H1 (cell line): ENCODE measurements at regions not wholly inside any gene's neighbourhood (a gene's known extent, or its start where the extent isn't known, plus 50 kb on each side); places are given as distances from the start of the nearest gene placed in this dataset.

Source experiments
- CTCF ChIA-PET: fragments of 300-600 bp; sonication (Branson Sonifier 250); formaldehyde crosslinking; loops from one replicate; lab custom pipeline; 2021; ENCODE audit not compliant: partially characterized antibody; lab: Charles Lee
- POLR2A ChIA-PET: fragments of 300-600 bp; sonication (Branson Sonifier 250); formaldehyde crosslinking; loops from one replicate; lab custom pipeline; 2021; ENCODE audit warnings: inconsistent platforms; ENCODE audit not compliant: partially characterized antibody; lab: Charles Lee
- DNase-seq, 2 experiments: peaks; one replicate each; pipeline versions ENCODE4 v3.0.0 to v3.0.0-alpha.2; 2010 to 2022; ENCODE audit warnings: low spot score in 2 of 2, low read depth in 1 of 2, mixed read lengths in 1 of 2
- FAIRE-seq: peaks from 2 replicates; lab custom pipeline; 2011; peaks lifted over from hg19 to GRCh38; lab: Jason Lieb, UNC
- H2AFZ ChIP-seq: 2 replicates; pipeline ENCODE4 v1.8.1; 2012; ENCODE audit warnings: low read length, inconsistent platforms
- H2AK5ac ChIP-seq: 2 replicates; pipeline ENCODE4 v1.6.1; 2013; ENCODE audit warnings: low read depth, low read length
- H2BK120ac ChIP-seq: replicated peaks from 2 replicates; pipeline ENCODE3; 2013; ENCODE audit warnings: low read depth, low read length, inconsistent platforms
- H2BK12ac ChIP-seq: 2 replicates; pipeline ENCODE4 v1.6.1; 2013; ENCODE audit warnings: low read depth, low read length
- H2BK15ac ChIP-seq: 2 replicates; pipeline ENCODE4 v1.6.1; 2013; ENCODE audit warnings: low read length
- H2BK20ac ChIP-seq: 2 replicates; pipeline ENCODE4 v1.6.1; 2013; ENCODE audit warnings: low read length
- H2BK5ac ChIP-seq: 2 replicates; pipeline ENCODE4 v1.6.1; 2013; ENCODE audit warnings: low read depth, low read length
- H3K14ac ChIP-seq: 2 replicates; pipeline ENCODE4 v1.6.1; 2013; ENCODE audit warnings: inconsistent platforms; ENCODE audit not compliant: insufficient read length
- H3K18ac ChIP-seq: 2 replicates; pipeline ENCODE4 v1.6.1; 2013; ENCODE audit warnings: low read length; ENCODE audit errors: extremely low read depth
- H3K23ac ChIP-seq: 2 replicates; pipeline ENCODE4 v1.6.1; 2013; ENCODE audit warnings: inconsistent platforms; ENCODE audit not compliant: insufficient read length
- H3K23me2 ChIP-seq: 2 replicates; pipeline ENCODE4 v1.6.1; 2013; ENCODE audit warnings: low read depth, low read length
- H3K27ac ChIP-seq: 2 replicates; pipeline ENCODE4 v1.6.1; 2011; ENCODE audit warnings: low read depth, low read length, inconsistent platforms
- H3K27me3 ChIP-seq, 4 experiments: replicated peaks in 1 of 4; 1 replicate in 1 of 4; 2 replicates in 3 of 4; pipeline versions ENCODE4 v1.6.1 to v1.8.1; 2011 to 2013; ENCODE audit warnings: low read length in 3 of 4, mild to moderate bottlenecking in 3 of 4, inconsistent platforms in 2 of 4, mixed read lengths in 2 of 4, moderate library complexity in 1 of 4; ENCODE audit not compliant: control insufficient read depth in 3 of 4, insufficient read depth in 3 of 4; ENCODE audit errors: extremely low read depth in 1 of 4
- H3K36me3 ChIP-seq, 4 experiments: 2 replicates each; pipeline versions ENCODE4 v1.6.1 to v1.8.1; 2011 to 2013; ENCODE audit warnings: mild to moderate bottlenecking in 4 of 4, low read length in 3 of 4, moderate library complexity in 2 of 4, control low read depth in 1 of 4, inconsistent platforms in 1 of 4; ENCODE audit not compliant: insufficient read depth in 4 of 4, control insufficient read depth in 2 of 4
- H3K4ac ChIP-seq: replicated peaks from 2 replicates; pipeline ENCODE3; 2013; ENCODE audit warnings: low read length, low read depth, mixed read lengths, inconsistent platforms; ENCODE audit not compliant: insufficient read length
- H3K4me1 ChIP-seq, 4 experiments: replicated peaks in 1 of 4; 1 replicate in 1 of 4; 2 replicates in 3 of 4; pipeline versions ENCODE4 v1.6.1 to v1.8.1; 2011 to 2013; ENCODE audit warnings: low read length in 3 of 4, inconsistent platforms in 2 of 4, mixed read lengths in 1 of 4; ENCODE audit not compliant: insufficient read depth in 4 of 4, control insufficient read depth in 3 of 4
- H3K4me2 ChIP-seq, 2 experiments: 2 replicates each; pipeline versions ENCODE4 v1.6.1 to v1.8.1; 2011 to 2013; ENCODE audit warnings: low read depth in 2 of 2, low read length in 2 of 2, control low read depth in 1 of 2, inconsistent platforms in 1 of 2, mild to moderate bottlenecking in 1 of 2; ENCODE audit not compliant: insufficient read depth in 1 of 2
- H3K4me3 ChIP-seq, 4 experiments: fragments of 200-600, 300-600 bp in 1 of 4; sonication (generic), shearing (Covaris generic), sonication (Bioruptor Twin) in 1 of 4; 2 replicates each; pipeline versions ENCODE4 v1.5.1 to v1.8.1; 2011 to 2016; ENCODE audit warnings: low read length in 4 of 4, low read depth in 3 of 4, control low read depth in 2 of 4, inconsistent platforms in 2 of 4, mild to moderate bottlenecking in 2 of 4, mixed read lengths in 1 of 4, moderate library complexity in 1 of 4; ENCODE audit not compliant: insufficient read depth in 2 of 4; ENCODE audit errors: extremely low read depth in 1 of 4
- H3K56ac ChIP-seq: replicated peaks from 2 replicates; pipeline ENCODE3; 2013; ENCODE audit warnings: low read depth, mild to moderate bottlenecking, mixed read lengths, low read length, inconsistent platforms; ENCODE audit not compliant: insufficient read length
- H3K79me1 ChIP-seq: 2 replicates; pipeline ENCODE4 v1.6.1; 2013; ENCODE audit warnings: low read depth, low read length, control low read depth
- H3K79me2 ChIP-seq, 2 experiments: 2 replicates each; pipeline versions ENCODE4 v1.6.1 to v1.8.1; 2012 to 2013; ENCODE audit warnings: low read length in 2 of 2, mild to moderate bottlenecking in 2 of 2, inconsistent platforms in 1 of 2; ENCODE audit not compliant: insufficient read depth in 2 of 2, control insufficient read depth in 1 of 2
- H3K9ac ChIP-seq, 4 experiments: replicated peaks in 1 of 4; 1 replicate in 1 of 4; 2 replicates in 3 of 4; pipeline versions ENCODE4 v1.6.1 to v1.8.1; 2011 to 2013; ENCODE audit warnings: low read depth in 3 of 4, low read length in 3 of 4, control low read depth in 2 of 4, mild to moderate bottlenecking in 2 of 4, moderate library complexity in 2 of 4, inconsistent platforms in 1 of 4; ENCODE audit errors: extremely low read depth in 1 of 4
- H3K9me3 ChIP-seq, 2 experiments: 2 replicates each; pipeline versions ENCODE4 v1.6.1 to v1.8.1; 2012 to 2013; ENCODE audit warnings: mild to moderate bottlenecking in 2 of 2, moderate library complexity in 2 of 2, control low read depth in 1 of 2, inconsistent platforms in 1 of 2, low read depth in 1 of 2, low read length in 1 of 2, mixed read lengths in 1 of 2; ENCODE audit not compliant: insufficient read depth in 2 of 2
- H4K20me1 ChIP-seq, 2 experiments: replicated peaks in 1 of 2; 2 replicates each; pipeline versions ENCODE3 to v1.8.1; 2011 to 2013; ENCODE audit warnings: inconsistent platforms in 2 of 2, low read length in 2 of 2, mild to moderate bottlenecking in 1 of 2; ENCODE audit not compliant: insufficient read depth in 2 of 2, control insufficient read depth in 1 of 2
- H4K5ac ChIP-seq: 2 replicates; pipeline ENCODE4 v1.6.1; 2013; ENCODE audit warnings: low read length, low read depth, mixed read lengths, inconsistent platforms; ENCODE audit not compliant: insufficient read length
- H4K8ac ChIP-seq: 2 replicates; pipeline ENCODE4 v1.8.0; 2013; ENCODE audit warnings: mild to moderate bottlenecking, moderate library complexity, low read length, inconsistent platforms; ENCODE audit not compliant: insufficient read depth; ENCODE audit errors: extremely low read depth
- H4K91ac ChIP-seq: replicated peaks from 2 replicates; pipeline ENCODE3; 2013; ENCODE audit warnings: low read length, mixed read lengths, inconsistent platforms; ENCODE audit not compliant: insufficient read length
- ASH2L ChIP-seq: fragments of 200-600, 300-600 bp; sonication (generic); IDR thresholded peaks from one replicate; pipeline ENCODE4 v1.7.1; 2017; ENCODE audit warnings: low read length
- BRCA1 ChIP-seq: IDR thresholded peaks from 2 replicates; pipeline ENCODE4 v1.6.1; 2012; ENCODE audit warnings: low read depth, low read length, improper control_type of control experiment
- CBX5 ChIP-seq: fragments of 300-800, 300-1000 bp; sonication (generic); IDR thresholded peaks from 2 replicates; pipeline ENCODE4 v1.7.1; 2016; ENCODE audit warnings: antibody characterized with exemption, low read length, low read depth
- EP300 ChIP-seq, 2 experiments: IDR thresholded peaks; 1 replicate in 1 of 2; 2 replicates in 1 of 2; pipeline ENCODE4 v1.6.1; 2011 to 2012; ENCODE audit warnings: low read depth in 2 of 2, low read length in 2 of 2, mild to moderate bottlenecking in 2 of 2, borderline replicate concordance in 1 of 2, inconsistent platforms in 1 of 2, moderate library complexity in 1 of 2
- FOSL1 ChIP-seq: IDR thresholded peaks from 2 replicates; pipeline ENCODE4 v1.6.1; 2011; ENCODE audit warnings: mild to moderate bottlenecking, low read depth, low read length, moderate library complexity; ENCODE audit not compliant: insufficient read depth
- GABPA ChIP-seq: IDR thresholded peaks from 2 replicates; pipeline ENCODE4 v1.6.1; 2011; ENCODE audit warnings: mild to moderate bottlenecking, low read length, moderate library complexity, borderline replicate concordance; ENCODE audit not compliant: insufficient read depth
- GTF2F1 ChIP-seq: IDR thresholded peaks from 2 replicates; pipeline ENCODE4 v1.6.1; 2012; ENCODE audit warnings: low read depth, low read length, improper control_type of control experiment, borderline replicate concordance
- NANOG ChIP-seq: IDR thresholded peaks from 2 replicates; pipeline ENCODE4 v1.6.1; 2011; ENCODE audit warnings: low read length, low read depth, mild to moderate bottlenecking, inconsistent platforms; ENCODE audit not compliant: insufficient read depth, poor library complexity, severe bottlenecking
- POU5F1 ChIP-seq: IDR thresholded peaks from 2 replicates; pipeline ENCODE4 v1.6.1; 2011; ENCODE audit warnings: low read depth, mild to moderate bottlenecking, low read length, moderate library complexity
- RBBP5 ChIP-seq: IDR thresholded peaks from 2 replicates; pipeline ENCODE4 v1.7.1; 2012; ENCODE audit warnings: low read depth, mild to moderate bottlenecking, inconsistent platforms, low read length, moderate library complexity, borderline replicate concordance
- RFX5 ChIP-seq: IDR thresholded peaks from 2 replicates; pipeline ENCODE4 v1.6.1; 2011; ENCODE audit warnings: low read depth, low read length, improper control_type of control experiment, borderline replicate concordance
- RXRA ChIP-seq: IDR thresholded peaks from 2 replicates; pipeline ENCODE4 v1.6.1; 2011; ENCODE audit warnings: low read depth, mild to moderate bottlenecking, low read length, moderate library complexity; ENCODE audit not compliant: insufficient read depth
- SIRT6 ChIP-seq: IDR thresholded peaks from one replicate; pipeline ENCODE4 v1.7.1; 2012; ENCODE audit warnings: low read length, inconsistent platforms
- SIX5 ChIP-seq: IDR thresholded peaks from 2 replicates; pipeline ENCODE4 v1.6.1; 2011; ENCODE audit warnings: mild to moderate bottlenecking, low read depth, low read length
- SP4 ChIP-seq: IDR thresholded peaks from 2 replicates; pipeline ENCODE4 v1.6.1; 2012; ENCODE audit warnings: low read length, inconsistent platforms
- TAF1 ChIP-seq: IDR thresholded peaks from 2 replicates; pipeline ENCODE4 v1.6.1; 2011; ENCODE audit warnings: mild to moderate bottlenecking, low read depth, low read length
- WGBS, 2 experiments: shearing (Covaris generic) in 1 of 2; methylation state at CpG; one replicate each; pipeline versions ENCODE4 v1.1.6 to v1.1.7; 2013 to 2015; ENCODE audit warnings: low lambda C conversion rate in 2 of 2, mixed read lengths in 2 of 2, inconsistent platforms in 1 of 2, low coverage in 1 of 2, missing lambda C conversion rate in 1 of 2; ENCODE audit not compliant: insufficient replicate concordance in 2 of 2, insufficient coverage in 1 of 2, insufficient read length in 1 of 2; ENCODE audit errors: extremely low coverage in 1 of 2, missing lambda C conversion rate in 1 of 2; 5-methylcytosine and 5-hydroxymethylcytosine counted together

DNA sequence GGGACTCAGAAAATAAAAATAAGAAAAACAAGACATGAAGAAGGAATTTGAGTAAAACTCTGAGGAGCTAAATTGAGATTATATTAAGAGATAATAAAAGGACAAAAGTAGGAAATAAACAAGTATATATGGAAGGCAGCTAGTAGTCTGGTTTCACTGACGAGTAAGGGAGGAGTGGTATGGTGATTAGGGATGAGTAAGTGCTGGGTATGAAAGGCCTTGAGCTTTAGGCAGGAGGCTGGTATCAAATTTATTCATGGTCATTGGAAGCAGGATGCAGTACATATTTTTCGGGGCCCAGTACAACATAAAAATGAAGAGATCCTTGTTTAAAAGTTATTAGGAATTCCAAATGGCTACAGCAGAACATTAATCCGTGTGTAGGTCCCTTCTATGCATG, 789.7 kb upstream of the PRMT6 start:
- Histone ChIP-seq H3K56ac (no peak overlapping the region), H4K5ac (no peak overlapping the region), H3K79me2 (no peaks in the 10 kb centered on the region), H3K23me2 (no peaks in the 10 kb centered on the region), H3K4me2 (no peak overlapping the region), H2AK5ac (no peak overlapping the region), H3K4ac (no peak overlapping the region), H3K36me3 (no peaks in the 10 kb centered on the region), H3K9ac (no peak overlapping the region), H2BK12ac (no peak overlapping the region), H2BK5ac (no peak overlapping the region), H4K91ac (no peak overlapping the region), H4K8ac (no peak overlapping the region), H4K20me1 (no peaks in the 10 kb centered on the region), H3K18ac (no peak overlapping the region), H2BK20ac (no peak overlapping the region), H3K27ac (no peak overlapping the region), H3K9me3 (no peaks in the 10 kb centered on the region), H3K27me3 (no peaks in the 10 kb centered on the region), H3K23ac (no peak overlapping the region), H3K4me1 (no peaks in the 10 kb centered on the region), H2AFZ (no peak overlapping the region), H3K14ac (no peak overlapping the region), H3K4me3 (no peak overlapping the region), H2BK15ac (no peak overlapping the region), H3K79me1 (no peaks in the 10 kb centered on the region), H2BK120ac (no peak overlapping the region)
- 77% methylated on average over 3 of the region's 3 CpGs; no CpG with 5 or more reads in 1 of the 2 experiments for WGBS, 2 experiments
- FAIRE-seq (no peak), DNase-seq (no peak)
- POLR2A ChIA-PET: no interaction called here
- CTCF ChIA-PET: no interaction called here
- TF ChIP-seq RBBP5: no peak
- no peak for TF ChIP-seq SIRT6
- TF ChIP-seq SIX5: no peak
- no peak for TF ChIP-seq GABPA
- no peak for TF ChIP-seq RXRA
- TF ChIP-seq BRCA1: no peak
- no peak for TF ChIP-seq CBX5
- no peak for TF ChIP-seq FOSL1
- no peak for TF ChIP-seq NANOG
- no peak for TF ChIP-seq POU5F1
- no peak for TF ChIP-seq GTF2F1
- TF ChIP-seq ASH2L: no peak
- no peak for TF ChIP-seq RFX5
- no peak for TF ChIP-seq EP300 (IDR thresholded peaks at IDR 0.05; ENCODE audit: borderline replicate concordance in 1 of 2, low read depth in 2 of 2, low read length in 2 of 2)
- no peak for TF ChIP-seq SP4
- TF ChIP-seq TAF1: no peak
